Mesenteric fat pad (tissue), 1 donor: ENCODE measurements at regions not wholly inside any gene's neighbourhood (a gene's known extent, or its start where the extent isn't known, plus 50 kb on each side); places are given as distances from the start of the nearest gene placed in this dataset.

ENCODE experiments used
- DNase-seq: peaks from one replicate; pipeline ENCODE4 v3.0.0-alpha.2; 2020; ENCODE audit warnings: low spot score
- donor health status: DM: yes; HTN: yes; CAD: no.

DNA sequence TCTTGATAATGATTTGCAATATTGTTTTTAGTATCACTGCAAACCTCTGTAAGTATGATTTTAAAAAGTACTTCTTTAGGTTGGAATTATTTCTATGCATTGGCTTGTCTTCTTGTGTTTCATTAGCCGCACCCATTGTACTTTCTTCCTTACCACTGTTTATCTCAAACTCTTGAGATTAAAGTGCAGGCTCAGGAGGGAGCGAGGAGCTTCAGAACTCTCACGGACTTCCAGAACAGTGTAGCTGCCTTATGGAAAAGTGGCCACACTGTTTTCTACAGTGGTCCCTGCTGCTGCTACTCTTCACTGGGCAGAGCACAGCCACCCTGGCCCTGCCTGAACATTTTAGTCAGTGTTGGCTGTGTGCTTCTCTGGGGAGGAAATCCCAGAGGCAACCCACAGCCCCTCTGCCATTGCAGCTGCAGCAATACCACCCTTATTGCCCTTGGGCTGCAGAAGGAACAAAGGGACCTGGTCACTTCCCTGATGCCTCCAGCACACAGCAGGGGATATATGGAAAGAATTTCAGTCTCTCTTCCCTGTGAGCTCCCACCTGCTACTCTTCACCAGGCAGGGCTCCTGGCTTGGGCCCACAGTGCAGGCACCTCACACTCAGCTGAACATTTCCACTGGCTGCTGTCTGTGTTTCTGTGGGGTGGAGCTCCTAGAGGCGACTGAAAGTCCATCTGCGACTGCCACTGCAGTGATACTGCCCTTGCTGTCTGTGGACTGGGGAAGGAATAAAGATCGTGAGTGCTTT, 91.7 kb upstream of the MAP3K4 start:
- DNase-seq = no peak

- no peak for DNase-seq
These were observed 79.6 kb upstream of the MAP3K4 start for GRCh38 chr6:160911949-160912348.

DNA sequence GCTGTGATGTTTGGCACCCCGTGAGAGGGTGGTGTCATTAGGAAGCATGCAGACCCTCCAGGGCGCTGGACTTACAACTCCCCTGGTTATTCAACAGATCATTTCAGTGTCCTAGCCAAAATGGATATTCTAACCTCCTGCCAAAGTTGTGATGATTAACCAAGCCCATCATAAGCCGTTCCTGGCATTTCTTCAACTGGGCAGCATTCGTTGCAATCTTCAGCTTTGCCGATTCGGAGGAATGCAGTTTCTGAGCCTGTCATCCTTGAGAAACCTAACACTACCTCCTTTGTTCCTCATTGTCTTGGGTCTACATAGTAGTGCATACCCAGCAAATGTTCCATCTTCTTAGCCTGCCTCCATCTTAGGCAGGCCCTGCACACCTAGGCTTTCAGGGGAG, 79.2 kb upstream of the MAP3K4 start:
- DNase-seq = no peak

GRCh38 chr6:160917572-160917971, 74.0 kb upstream of the MAP3K4 start:
- no peak for DNase-seq

GRCh38 chr6:160919723-160920440, 71.7 kb upstream of the MAP3K4 start:
- no peak for DNase-seq

GRCh38 chr6:160921095-160921494, 70.5 kb upstream of the MAP3K4 start:
- no peak for DNase-seq

DNA sequence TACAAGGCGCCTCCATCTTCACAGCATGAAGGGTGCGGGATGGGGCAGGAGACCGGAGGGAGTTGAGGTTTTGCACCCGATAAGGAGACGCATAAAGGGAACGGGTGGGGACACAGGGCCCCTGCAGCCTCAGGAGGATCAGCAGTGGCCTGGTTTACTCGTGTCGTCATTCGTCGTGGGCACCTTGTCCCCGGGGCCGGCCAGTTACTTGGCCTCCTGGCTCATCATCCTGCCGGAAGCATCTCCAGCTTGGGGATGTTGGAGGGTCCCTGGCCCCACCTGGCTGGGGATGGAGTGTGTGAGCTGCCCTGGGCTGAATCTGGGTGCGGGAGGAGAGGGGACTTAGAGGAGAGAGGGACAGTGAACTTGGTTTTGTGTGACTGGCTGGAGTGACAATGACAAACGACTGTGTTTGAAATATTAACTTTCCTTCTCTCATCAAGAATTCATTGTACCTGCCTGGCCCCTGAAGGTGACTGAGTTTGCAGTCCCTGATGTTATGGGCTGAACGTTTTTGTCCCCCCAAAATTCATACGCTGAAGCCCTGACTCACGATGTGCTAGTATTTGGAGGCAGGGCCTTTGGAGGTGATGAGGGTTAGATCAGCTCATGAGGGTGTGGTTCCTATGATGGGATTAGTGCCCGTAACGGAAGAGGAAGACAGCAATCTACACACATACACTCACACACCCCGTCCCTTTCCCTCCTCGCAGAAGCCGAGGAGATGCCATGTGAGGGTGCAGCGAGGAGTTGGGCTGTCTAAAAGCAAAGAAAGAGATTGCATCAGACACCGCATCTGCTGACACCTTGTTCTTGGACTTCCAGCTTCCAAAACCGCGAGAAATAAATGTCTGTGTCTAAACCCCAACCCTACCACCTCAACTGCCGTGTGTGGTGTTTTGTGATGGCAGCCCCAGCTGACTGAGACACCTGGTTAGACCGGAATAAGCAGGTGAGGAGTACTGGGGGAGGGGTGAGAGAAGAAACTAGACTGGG, 65.0 kb upstream of the MAP3K4 start:
- DNase-seq = no peak

DNA sequence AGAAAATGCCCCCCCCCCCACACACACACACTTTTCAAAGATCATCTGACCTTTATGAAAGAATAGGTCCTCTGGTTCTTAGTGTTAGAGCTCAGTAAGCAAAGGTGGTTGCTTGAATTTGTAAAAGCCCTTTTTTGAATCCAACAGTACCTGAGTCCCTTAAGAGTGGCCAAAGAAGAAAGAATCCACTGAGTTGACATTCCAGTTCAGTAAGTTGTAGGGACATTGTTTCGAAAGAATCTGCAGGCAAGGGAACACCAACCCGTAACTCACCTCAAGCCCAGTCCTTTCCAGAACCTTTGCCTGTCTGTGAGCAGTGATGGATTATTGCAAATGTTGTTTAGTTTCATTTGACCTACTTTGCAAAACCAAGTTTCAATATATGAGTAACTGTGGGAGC, 64.2 kb upstream of the MAP3K4 start:
- no peak for DNase-seq

DNA sequence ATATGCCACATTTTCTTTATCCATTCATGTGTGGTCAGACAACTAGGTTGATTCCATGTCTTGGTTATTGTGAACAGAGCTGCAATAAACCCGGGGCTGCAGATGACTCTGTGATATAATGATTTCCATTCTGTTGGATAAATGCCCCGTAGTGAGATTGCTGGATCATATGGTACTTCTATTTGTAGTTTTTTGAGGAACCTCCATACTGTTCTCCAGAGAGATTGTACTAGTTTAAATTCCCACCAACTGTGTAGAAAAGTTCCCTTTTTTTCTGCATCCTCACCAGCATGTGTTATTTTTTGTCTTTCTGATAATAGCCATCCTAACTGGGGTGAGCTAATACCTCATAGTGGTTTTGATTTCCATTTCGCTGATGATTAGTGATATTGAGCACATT, 62.2 kb upstream of the MAP3K4 start:
- DNase-seq = no peak

DNA sequence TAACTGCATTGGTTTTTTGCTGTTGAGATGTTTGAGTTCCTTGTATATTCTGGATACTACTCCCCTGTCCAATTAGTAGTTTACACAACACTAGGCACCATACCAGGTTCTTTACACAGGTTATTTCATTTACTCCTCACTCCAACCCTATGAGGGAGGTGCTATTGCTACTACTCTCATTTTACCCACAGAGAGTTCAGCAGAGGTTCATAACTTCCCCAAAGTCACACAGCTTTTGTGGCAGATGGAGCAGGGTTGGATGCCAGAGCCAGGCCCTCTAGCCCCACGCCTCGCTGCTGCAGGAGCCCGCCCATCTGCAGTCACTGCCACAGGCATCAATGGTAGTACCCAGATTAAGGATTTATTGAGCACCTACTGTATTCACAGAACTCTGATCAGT, 61.7 kb upstream of the MAP3K4 start:
- DNase-seq = no peak

GRCh38 chr6:160930547-160931377, 60.8 kb upstream of the MAP3K4 start:
- DNase-seq = peak; percentile 92

- no peak for DNase-seq
These were observed 59.9 kb upstream of the MAP3K4 start for GRCh38 chr6:160931378-160932310.

GRCh38 chr6:160933256-160933655, 58.3 kb upstream of the MAP3K4 start:
- no peak for DNase-seq

- DNase-seq = no peak
These were observed 57.4 kb upstream of the MAP3K4 start for GRCh38 chr6:160934157-160934556.

DNA sequence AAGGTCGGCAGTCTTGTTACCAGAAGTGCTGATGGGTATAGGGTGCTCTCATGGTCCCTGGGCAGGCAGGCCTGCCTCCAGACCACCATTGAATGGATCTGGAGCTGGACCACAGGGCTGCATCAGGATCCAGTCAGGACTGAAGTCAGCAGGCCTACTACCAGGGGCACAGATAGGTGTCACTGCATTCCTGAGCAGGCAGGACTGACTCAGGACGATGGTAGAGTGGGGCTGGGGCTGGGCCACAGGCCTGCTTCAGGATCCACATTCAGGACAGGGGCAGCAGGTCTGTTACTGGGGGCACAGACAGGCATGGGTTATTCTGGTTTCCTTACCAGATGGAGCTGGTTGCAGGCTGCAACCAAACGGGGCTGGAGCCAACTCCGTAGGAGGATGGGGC, 51.4 kb upstream of the MAP3K4 start:
- DNase-seq = no peak
